Naive thymus-derived CD8-positive, alpha-beta T cell (primary cell): ENCODE measurements at regions not wholly inside any gene's neighbourhood (a gene's known extent, or its start where the extent isn't known, plus 50 kb on each side); places are given as distances from the start of the nearest gene placed in this dataset.

Experiments used
- ATAC-seq, 2 donors: fragments of 150-1000 bp; cut with Tn5 transposase in 1 of 2; sonication (Bioruptor Pico), chemical (Tn5 transposase) in 1 of 2; 1 replicate in 1 of 2; 2 replicates in 1 of 2; pipeline ENCODE4 v1.10.0; 2021; ENCODE audit warnings: mild to moderate bottlenecking in 2 of 2, moderate library complexity in 2 of 2
- POLR2A ChIA-PET: fragments of 350-600 bp; sonication (Branson Sonifier 250); formaldehyde crosslinking; loops from one replicate; lab custom pipeline; 2021; ENCODE audit warnings: antibody characterized with exemption; lab: Charles Lee
- DNase-seq, 10 donors: peaks; one replicate each; pipeline versions ENCODE4 v3.0.0 to v3.0.0-alpha.2; 2020 to 2022
- H3K27ac Mint-ChIP-seq, 10 donors: one replicate each; pipeline ENCODE4 v1.8.0; 2020 to 2022; ENCODE audit warnings: mild to moderate bottlenecking in 10 of 10, mixed read lengths in 10 of 10, moderate library complexity in 4 of 10, inconsistent platforms in 1 of 10
- H3K27me3 Mint-ChIP-seq, 5 donors: one replicate each; pipeline ENCODE4 v1.8.0; 2021 to 2022; ENCODE audit warnings: mixed read lengths in 5 of 5
- H3K36me3 Mint-ChIP-seq, 3 donors: one replicate each; pipeline ENCODE4 v1.8.0; 2020 to 2022; ENCODE audit warnings: mixed read lengths in 3 of 3, mild to moderate bottlenecking in 2 of 3, inconsistent platforms in 1 of 3
- H3K4me1 Mint-ChIP-seq, 4 donors: one replicate each; pipeline ENCODE4 v1.8.0; 2021 to 2022; ENCODE audit warnings: mixed read lengths in 4 of 4
- H3K4me3 Mint-ChIP-seq, 10 donors: one replicate each; pipeline ENCODE4 v1.8.0; 2020 to 2022; ENCODE audit warnings: mild to moderate bottlenecking in 10 of 10, mixed read lengths in 10 of 10, moderate library complexity in 6 of 10, inconsistent platforms in 1 of 10
- H3K9me3 Mint-ChIP-seq, 9 donors: one replicate each; pipeline ENCODE4 v1.8.0; 2020 to 2022; ENCODE audit warnings: mixed read lengths in 9 of 9, mild to moderate bottlenecking in 3 of 9, inconsistent platforms in 1 of 9, moderate library complexity in 1 of 9

DNA sequence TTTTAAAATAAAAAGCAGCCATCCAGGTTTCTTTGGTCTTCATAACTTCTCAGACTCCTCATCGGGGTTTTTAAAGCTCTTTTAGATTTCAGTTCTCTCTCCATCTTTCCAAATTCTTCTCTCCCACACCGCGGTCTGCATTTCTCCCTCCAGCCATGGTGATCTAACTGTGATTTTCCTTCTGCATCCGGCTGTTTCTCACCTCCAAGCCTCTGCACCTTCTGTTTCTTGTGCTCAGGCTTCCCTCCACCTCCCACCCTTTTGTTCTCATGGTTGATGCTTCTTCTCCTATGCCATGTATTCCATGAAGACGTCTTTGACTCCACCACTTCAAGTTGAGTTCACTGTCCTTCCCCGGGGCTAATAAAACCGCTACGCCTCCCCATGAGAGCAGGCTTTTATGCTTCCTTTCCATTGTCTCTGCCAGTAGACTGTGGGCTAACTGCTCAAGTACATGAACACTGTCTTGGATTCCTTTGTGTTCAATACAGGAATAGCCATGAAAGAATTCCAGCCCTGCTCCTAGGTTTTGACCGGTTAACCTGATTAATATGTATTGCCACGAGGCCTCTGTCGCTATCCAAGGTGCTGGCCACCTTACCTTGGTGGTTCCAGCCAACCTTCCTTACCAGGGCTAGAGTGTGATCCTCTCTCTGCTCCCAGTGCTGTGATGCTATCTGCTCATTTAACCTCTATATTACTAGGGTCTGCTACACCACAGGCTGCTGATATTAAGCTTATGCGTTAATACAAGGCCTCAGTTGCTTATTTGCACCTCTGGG, 625.1 kb downstream of the HS3ST4 start:
- Mint-ChIP-seq H3K36me3 (no peaks in the 10 kb centered on the region), H3K27me3 (peaks cover 7 to 26% (median 17%) of the 10 kb centered on the region in 5 donors), H3K9me3 (peaks cover 0 to 3% (median 0%) of the 10 kb centered on the region in 9 donors), H3K4me1 (no peaks in the 10 kb centered on the region), H3K27ac (no peak overlapping the region), H3K4me3 (no peak overlapping the region)
- DNase-seq: no peak
- ATAC-seq: no peak
- POLR2A ChIA-PET: no interaction called here

DNA sequence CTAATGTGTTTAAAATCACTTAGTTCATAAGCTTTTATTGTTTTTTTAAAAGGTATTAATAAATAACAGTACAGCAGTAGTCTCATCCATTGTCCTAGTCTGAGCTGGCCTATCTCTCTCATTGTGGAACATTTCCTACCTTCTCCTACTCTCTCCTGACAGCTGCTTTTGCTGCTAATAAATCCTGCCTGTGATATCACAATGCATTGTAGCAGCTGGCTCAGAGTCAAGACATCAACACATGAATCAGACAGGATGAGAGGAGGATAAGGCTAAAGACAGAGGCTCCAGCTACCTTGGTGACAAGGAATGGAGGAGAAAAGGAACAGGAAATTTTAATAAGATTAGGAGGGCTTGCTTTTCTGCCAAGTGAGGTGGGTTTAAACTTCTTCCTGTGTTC, 626.1 kb downstream of the HS3ST4 start:
- Mint-ChIP-seq H3K27ac (no peak overlapping the region), H3K9me3 (peaks cover 0 to 3% (median 0%) of the 10 kb centered on the region in 9 donors), H3K4me3 (no peak overlapping the region), H3K4me1 (no peaks in the 10 kb centered on the region), H3K27me3 (peaks cover 7 to 27% (median 16%) of the 10 kb centered on the region in 5 donors), H3K36me3 (no peaks in the 10 kb centered on the region)
- ATAC-seq: no peak
- POLR2A ChIA-PET: no interaction called here
- no peak for DNase-seq

DNA sequence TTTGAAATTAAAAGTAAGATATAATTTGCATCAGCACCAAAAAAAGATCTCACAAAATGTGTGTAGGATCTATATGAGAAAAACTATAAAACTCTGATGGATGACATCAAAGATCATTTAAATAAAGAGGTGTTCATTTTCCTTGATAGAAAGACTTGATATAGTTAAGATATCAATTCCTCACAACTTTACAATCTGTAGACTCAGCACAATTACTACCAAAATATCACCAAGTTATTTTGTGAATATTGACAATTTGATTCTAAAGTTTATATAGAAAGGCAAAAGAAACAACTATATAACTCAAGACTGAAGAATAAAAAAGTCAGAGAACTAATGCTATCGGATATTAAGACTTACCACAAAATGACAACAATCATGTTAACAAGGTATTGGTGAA, 638.9 kb downstream of the HS3ST4 start:
- Mint-ChIP-seq H3K4me1 (peaks cover 0 to 9% (median 6%) of the 10 kb centered on the region in 4 donors), H3K27me3 (peaks cover 5 to 15% (median 7%) of the 10 kb centered on the region in 5 donors)
- ATAC-seq: no peak

DNA sequence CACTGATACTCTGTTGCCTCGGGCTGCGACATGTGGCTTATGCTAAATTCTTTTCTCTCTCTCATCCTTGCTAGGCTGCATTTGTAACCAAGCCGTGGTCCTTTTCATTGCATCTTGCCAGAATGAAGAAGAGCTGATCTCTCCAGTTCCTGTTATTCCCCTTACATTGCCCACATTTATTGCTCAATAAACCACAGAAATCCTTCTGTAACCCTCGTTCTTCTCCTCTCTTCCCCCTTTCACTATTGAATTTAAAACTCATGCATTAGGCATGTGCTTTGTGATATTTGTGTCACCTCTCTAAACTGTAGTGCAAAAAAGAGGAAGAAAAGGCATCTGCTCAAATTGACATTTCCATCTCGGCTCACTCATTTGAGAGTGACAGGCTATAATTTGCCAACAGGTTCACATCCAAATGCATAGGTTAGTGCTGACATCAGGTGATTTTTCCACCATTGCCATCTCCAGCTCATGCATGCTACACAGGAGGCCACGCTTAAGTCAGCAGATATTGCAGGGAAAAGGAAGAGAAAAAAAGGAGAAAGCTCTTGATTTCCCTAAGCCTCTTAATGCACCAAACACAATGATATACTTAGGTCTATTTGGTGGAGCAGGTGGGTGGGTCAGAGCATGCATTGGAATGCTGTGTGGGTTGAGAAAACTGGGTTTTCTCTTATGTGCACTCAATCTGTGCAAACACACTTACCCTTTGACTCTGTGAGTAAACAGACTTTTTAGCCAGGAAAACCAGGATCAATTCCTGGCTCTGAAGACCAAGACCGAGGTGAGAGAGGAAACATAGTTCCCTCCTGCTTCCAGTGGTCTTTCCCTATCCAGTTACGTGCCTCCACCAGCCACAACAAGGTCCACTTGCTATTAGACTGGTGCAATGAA, 642.7 kb downstream of the HS3ST4 start:
- Mint-ChIP-seq H3K9me3 (peaks cover 0 to 2% (median 0%) of the 10 kb centered on the region in 9 donors), H3K4me1 (peaks cover 0 to 9% (median 6%) of the 10 kb centered on the region in 4 donors), H3K36me3 (no peaks in the 10 kb centered on the region), H3K4me3 (no peak overlapping the region), H3K27me3 (peaks cover 0 to 16% (median 9%) of the 10 kb centered on the region in 5 donors), H3K27ac (no peak overlapping the region)
- POLR2A ChIA-PET: no interaction called here
- no peak for DNase-seq
- no peak for ATAC-seq

More for the DNA sequence above, 638.9 kb downstream of the HS3ST4 start:
- Mint-ChIP-seq H3K36me3 (no peaks in the 10 kb centered on the region), H3K4me3 (no peak overlapping the region), H3K9me3 (peaks cover 0 to 13% (median 3%) of the 10 kb centered on the region in 9 donors), H3K27ac (no peak overlapping the region)
- POLR2A ChIA-PET: no interaction called here
- no peak for DNase-seq

DNA sequence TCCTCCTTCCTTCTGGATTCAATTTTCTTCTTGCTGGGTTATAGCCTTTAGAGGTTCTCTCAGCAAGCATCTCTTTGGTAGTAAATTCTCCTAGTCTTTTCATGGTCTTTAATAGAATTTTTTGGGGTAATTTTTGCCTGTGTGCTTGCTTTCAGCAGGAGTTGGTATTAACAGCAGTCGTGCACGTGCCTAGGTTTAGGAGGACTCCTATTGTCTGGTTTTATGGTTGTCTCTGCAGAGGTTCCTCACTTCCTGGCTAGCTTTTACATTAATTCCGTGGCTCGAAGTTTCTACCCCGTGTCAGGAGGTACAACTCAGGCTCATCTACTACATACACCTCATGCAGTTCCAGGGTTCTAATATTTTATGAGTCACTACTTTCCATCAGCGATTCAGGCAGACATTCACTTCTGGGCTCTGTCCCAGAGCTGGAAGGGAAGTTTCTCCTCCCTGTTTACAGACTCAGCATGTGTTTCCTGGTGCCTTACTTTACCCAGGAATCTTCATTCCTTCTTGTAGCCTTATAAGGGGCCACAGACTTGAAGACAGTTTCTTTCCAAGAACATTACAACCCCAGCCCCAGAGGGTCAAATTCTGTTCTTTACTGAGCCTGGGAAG, 643.6 kb downstream of the HS3ST4 start:
- ATAC-seq: no peak
- POLR2A ChIA-PET: no interaction called here
- no peak for DNase-seq
- Mint-ChIP-seq H3K27ac (peak overlapping the region in 1 of 10 donors; percentile 57), H3K4me1 (peaks cover 0 to 9% (median 6%) of the 10 kb centered on the region in 4 donors), H3K36me3 (no peaks in the 10 kb centered on the region), H3K9me3 (peaks cover 0 to 1% (median 0%) of the 10 kb centered on the region in 9 donors), H3K4me3 (peak overlapping the region in 1 of 10 donors; percentile 15), H3K27me3 (peaks cover 0 to 16% (median 8%) of the 10 kb centered on the region in 5 donors)

DNA sequence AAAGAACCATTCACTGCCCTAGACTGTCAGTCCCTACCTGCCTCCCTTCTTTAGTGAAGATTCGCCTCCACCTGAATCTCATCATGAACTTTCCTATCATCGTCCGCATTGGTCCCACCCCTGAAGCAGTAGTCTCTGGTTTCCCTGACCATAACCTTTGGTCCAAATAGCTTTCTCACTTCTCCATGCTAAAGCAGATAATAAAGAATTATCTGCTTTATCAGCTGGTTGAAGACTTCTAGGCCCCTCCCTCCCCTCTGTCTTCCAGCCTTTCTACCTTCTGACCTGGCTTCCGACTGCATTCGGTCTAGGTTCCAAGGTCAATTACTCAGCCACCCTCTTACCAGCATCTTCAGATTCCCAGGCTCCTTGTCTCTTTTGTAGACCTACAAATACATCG, 650.9 kb downstream of the HS3ST4 start:
- DNase-seq (no peak), ATAC-seq (no peak)
- Mint-ChIP-seq H3K4me3 (no peak overlapping the region), H3K27ac (no peak overlapping the region), H3K4me1 (no peaks in the 10 kb centered on the region), H3K36me3 (no peaks in the 10 kb centered on the region), H3K27me3 (peaks cover 4 to 27% (median 10%) of the 10 kb centered on the region in 5 donors), H3K9me3 (peaks cover 0 to 1% (median 0%) of the 10 kb centered on the region in 9 donors)
- POLR2A ChIA-PET: no interaction called here

DNA sequence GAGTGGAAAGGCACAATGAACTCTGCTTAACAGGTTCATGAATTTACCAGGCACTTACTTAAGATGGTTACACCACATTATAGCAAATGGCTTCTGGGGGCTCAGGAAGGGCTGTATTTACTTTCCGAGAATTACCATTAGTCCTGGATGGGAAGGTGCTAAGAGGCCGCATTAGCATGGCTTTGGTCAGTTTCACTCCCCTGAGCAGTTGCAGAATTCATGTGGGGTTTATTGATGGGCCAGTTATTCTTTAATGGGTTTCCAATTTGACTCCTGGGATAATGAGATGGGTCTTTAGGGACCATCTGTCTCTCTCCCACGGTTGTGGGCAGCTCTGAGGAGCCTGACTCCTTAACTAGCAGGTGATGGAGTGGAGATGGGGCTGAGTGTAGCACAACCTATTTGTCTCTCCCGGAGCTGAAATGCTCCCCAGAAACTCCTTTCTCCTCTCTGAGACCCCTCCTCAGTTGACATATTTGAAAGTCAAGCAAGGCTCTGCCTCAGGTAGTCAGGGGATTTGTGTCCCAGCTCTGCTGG, 652.5 kb downstream of the HS3ST4 start:
- DNase-seq (no peak), ATAC-seq (no peak)
- peaks cover 0 to 1% (median 0%) of the 10 kb centered on the region in 9 donors for H3K9me3 Mint-ChIP-seq
- no peaks in the 10 kb centered on the region for H3K36me3 Mint-ChIP-seq
- no peak overlapping the region for H3K4me3 Mint-ChIP-seq
- H3K27me3 Mint-ChIP-seq: peaks cover 4 to 27% (median 11%) of the 10 kb centered on the region in 5 donors
- H3K27ac Mint-ChIP-seq: no peak overlapping the region
- no peaks in the 10 kb centered on the region for H3K4me1 Mint-ChIP-seq
- POLR2A ChIA-PET: no interaction called here

DNA sequence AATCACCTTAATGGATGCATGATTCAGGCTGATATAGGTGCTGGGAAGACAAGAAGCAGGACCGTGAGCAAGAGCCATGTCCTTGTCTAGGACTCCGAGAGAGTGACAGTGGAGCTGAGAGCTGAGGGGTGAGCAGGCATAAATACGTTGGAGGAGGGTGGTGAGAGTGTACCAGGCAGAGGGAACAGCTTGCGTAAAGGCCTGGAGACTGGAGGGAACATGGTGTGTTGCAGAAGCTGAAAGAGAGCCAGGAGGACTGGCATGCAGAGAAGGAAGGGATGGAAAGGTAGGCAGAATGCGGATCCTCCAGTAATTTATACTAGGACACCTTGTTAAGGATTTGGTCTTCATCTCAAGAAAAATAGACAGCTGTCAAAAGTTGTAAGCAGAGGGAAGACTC, 653.2 kb downstream of the HS3ST4 start:
- DNase-seq (no peak), ATAC-seq (no peak)
- no peak overlapping the region for H3K27ac Mint-ChIP-seq
- H3K36me3 Mint-ChIP-seq: no peaks in the 10 kb centered on the region
- POLR2A ChIA-PET: no interaction called here
- peaks cover 4 to 27% (median 11%) of the 10 kb centered on the region in 5 donors for H3K27me3 Mint-ChIP-seq
- H3K9me3 Mint-ChIP-seq: peaks cover 0 to 1% (median 0%) of the 10 kb centered on the region in 9 donors
- H3K4me3 Mint-ChIP-seq: no peak overlapping the region
- no peaks in the 10 kb centered on the region for H3K4me1 Mint-ChIP-seq

DNA sequence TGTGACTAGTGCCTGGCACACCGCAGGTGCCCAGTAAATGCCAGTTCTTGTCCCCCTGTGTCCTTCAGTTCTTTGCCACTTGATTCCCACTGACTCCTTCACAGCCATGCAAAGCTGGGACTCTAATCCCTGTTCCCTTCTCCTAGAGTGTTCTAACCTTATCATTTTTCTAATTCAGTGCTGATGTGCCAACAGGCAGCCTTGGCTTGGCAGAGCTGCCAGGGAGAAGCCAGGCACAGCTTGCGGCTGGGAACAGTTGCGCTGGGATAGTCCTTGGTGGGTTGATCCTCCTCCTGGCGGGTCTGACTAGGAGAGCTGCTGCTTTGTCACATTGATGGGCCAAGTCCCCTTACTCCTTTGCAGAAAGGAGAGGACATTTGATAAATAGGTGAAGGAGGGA, 654.2 kb downstream of the HS3ST4 start:
- no peaks in the 10 kb centered on the region for H3K4me1 Mint-ChIP-seq
- no peak for ATAC-seq
- H3K27ac Mint-ChIP-seq: no peak overlapping the region
- POLR2A ChIA-PET: no interaction called here
- no peaks in the 10 kb centered on the region for H3K36me3 Mint-ChIP-seq
- peaks cover 0 to 1% (median under 1%) of the 10 kb centered on the region in 9 donors for H3K9me3 Mint-ChIP-seq
- no peak overlapping the region for H3K4me3 Mint-ChIP-seq
- H3K27me3 Mint-ChIP-seq: peaks cover 4 to 27% (median 11%) of the 10 kb centered on the region in 5 donors
- DNase-seq: no peak

DNA sequence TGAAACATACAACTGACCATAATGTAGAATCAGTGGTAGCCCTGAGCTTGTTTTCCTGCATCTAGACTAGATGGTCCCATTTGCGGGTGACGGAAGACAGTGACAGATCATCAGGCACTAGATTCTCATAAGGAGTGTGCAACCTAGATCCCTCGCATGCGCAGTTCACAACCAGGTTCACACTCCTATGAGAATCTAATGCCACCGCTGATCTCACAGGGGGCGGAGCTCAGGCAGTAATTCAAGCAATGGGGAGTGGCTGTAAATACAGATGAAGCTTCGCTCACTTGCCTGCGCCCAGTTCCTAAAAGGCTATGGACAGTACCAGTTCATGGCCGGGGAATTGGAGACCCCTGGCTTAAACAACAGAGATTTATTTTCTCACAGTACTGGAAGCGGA, 656.3 kb downstream of the HS3ST4 start:
- no peaks in the 10 kb centered on the region for H3K4me1 Mint-ChIP-seq
- no peak overlapping the region for H3K4me3 Mint-ChIP-seq
- no peak overlapping the region for H3K27ac Mint-ChIP-seq
- ATAC-seq (no peak), DNase-seq (no peak)
- no peaks in the 10 kb centered on the region for H3K36me3 Mint-ChIP-seq
- POLR2A ChIA-PET: no interaction called here
- peaks cover 5 to 20% (median 10%) of the 10 kb centered on the region in 5 donors for H3K27me3 Mint-ChIP-seq
- H3K9me3 Mint-ChIP-seq: peaks cover 0 to 5% (median 2%) of the 10 kb centered on the region in 9 donors

DNA sequence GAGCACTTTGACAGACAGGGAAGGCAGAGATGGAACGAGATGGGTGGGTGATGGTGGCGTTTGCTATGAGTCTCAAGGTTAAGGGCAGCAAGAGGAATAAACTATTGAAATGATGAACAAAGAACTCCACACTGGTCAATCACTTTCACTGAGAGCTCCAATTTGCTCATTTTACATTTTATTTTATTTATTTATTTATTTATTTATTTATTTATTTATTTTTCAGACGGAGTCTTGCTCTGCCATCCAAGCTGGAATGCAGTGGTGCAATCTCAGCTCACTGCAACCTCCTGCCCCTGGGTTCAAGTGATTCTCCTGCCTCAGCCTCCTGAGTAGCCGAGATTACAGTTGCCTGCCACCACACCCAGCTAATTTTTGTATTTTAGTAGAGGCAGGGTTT, 669.1 kb downstream of the HS3ST4 start:
- ATAC-seq (no peak), DNase-seq (no peak)
- Mint-ChIP-seq H3K27me3 (peaks cover 0 to 26% (median 16%) of the 10 kb centered on the region in 5 donors), H3K9me3 (peaks cover 0 to 13% (median 0%) of the 10 kb centered on the region in 9 donors), H3K27ac (no peak overlapping the region), H3K4me1 (no peaks in the 10 kb centered on the region), H3K4me3 (no peak overlapping the region), H3K36me3 (peaks cover 0 to 5% (median 0%) of the 10 kb centered on the region in 3 donors)
- POLR2A ChIA-PET: no interaction called here

DNA sequence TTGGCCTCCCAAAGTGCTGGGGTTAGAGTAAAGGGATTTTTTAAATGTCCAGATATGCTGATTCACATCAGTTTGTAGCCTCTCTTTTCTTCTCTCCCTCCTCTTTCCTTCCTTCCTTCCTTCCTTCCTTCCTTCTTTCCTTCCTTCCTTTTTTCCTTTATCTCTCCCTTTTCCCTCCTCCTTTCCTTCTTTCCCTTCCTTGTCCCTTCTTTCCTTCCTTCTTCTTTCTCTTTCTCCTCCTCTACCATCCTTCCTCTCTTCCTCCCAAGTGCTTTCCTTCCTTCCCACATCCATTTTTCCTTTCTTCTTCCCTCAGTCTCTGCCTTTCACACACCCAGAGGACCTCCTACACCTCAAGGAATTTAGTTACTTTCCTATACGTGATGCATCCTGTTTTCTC, 671.8 kb downstream of the HS3ST4 start:
- no peaks in the 10 kb centered on the region for H3K36me3 Mint-ChIP-seq
- POLR2A ChIA-PET: no interaction called here
- no peak for ATAC-seq
- H3K4me1 Mint-ChIP-seq: no peaks in the 10 kb centered on the region
- no peak overlapping the region for H3K27ac Mint-ChIP-seq
- no peak for DNase-seq
- no peaks in the 10 kb centered on the region for H3K9me3 Mint-ChIP-seq
- H3K4me3 Mint-ChIP-seq: peak overlapping the region in 1 of 10 donors; percentile 12
- H3K27me3 Mint-ChIP-seq: peaks cover 0 to 42% (median 32%) of the 10 kb centered on the region in 5 donors
